Endodermal cell (in vitro differentiated cells): ENCODE measurements at regions not wholly inside any gene's neighbourhood (a gene's known extent, or its start where the extent isn't known, plus 50 kb on each side); places are given as distances from the start of the nearest gene placed in this dataset.
"Not testable (repeated sequence)": the region's sequence is repeated elsewhere in the genome, so short reads cannot be mapped to it uniquely, and the experiment has no call there.

Experiments used
- DNase-seq: peaks from one replicate; pipeline ENCODE4 v3.0.0-alpha.2; 2017
- H3K27ac ChIP-seq: 2 replicates; pipeline ENCODE4 v1.5.1; 2013; ENCODE audit warnings: mild to moderate bottlenecking, low read depth, low read length, moderate library complexity
- H3K27me3 ChIP-seq: 2 replicates; pipeline ENCODE4 v1.6.1; 2013; ENCODE audit warnings: mild to moderate bottlenecking, low read length, moderate library complexity; ENCODE audit not compliant: insufficient read depth, control insufficient read depth, poor library complexity, severe bottlenecking
- H3K36me3 ChIP-seq: 2 replicates; pipeline ENCODE4 v1.7.0; 2013; ENCODE audit warnings: mild to moderate bottlenecking, low read length, moderate library complexity; ENCODE audit not compliant: control insufficient read depth, insufficient read depth
- H3K4me1 ChIP-seq: one replicate; pipeline ENCODE4 v1.7.0; 2013; ENCODE audit warnings: low read length; ENCODE audit not compliant: control insufficient read depth, insufficient read depth
- H3K4me3 ChIP-seq: 2 replicates; pipeline ENCODE4 v1.5.1; 2013; ENCODE audit warnings: mild to moderate bottlenecking, low read length, moderate library complexity
- H3K9ac ChIP-seq: 2 replicates; pipeline ENCODE4 v1.6.1; 2013; ENCODE audit warnings: mild to moderate bottlenecking, low read length, moderate library complexity; ENCODE audit not compliant: poor library complexity, severe bottlenecking; ENCODE audit errors: extremely low read depth
- H3K9me3 ChIP-seq: 2 replicates; pipeline ENCODE4 v1.6.1; 2013; ENCODE audit warnings: mild to moderate bottlenecking, low read length, moderate library complexity; ENCODE audit not compliant: control insufficient read depth
- H3K27ac Mint-ChIP-seq: 2 replicates; pipeline ENCODE4 v1.8.0; 2020; ENCODE audit warnings: mixed read lengths
- H3K27me3 Mint-ChIP-seq: 2 replicates; pipeline ENCODE4 v1.8.0; 2021; ENCODE audit warnings: mild to moderate bottlenecking, mixed read lengths; ENCODE audit not compliant: insufficient read depth
- H3K36me3 Mint-ChIP-seq: 2 replicates; pipeline ENCODE4 v1.8.0; 2020; ENCODE audit warnings: low read depth, mixed read lengths
- H3K4me1 Mint-ChIP-seq: 2 replicates; pipeline ENCODE4 v1.8.0; 2020; ENCODE audit warnings: mixed read lengths
- H3K4me3 Mint-ChIP-seq: 2 replicates; pipeline ENCODE4 v1.8.0; 2020; ENCODE audit warnings: mild to moderate bottlenecking, moderate library complexity, mixed read lengths
- H3K9me3 Mint-ChIP-seq: 2 replicates; pipeline ENCODE4 v1.8.0; 2020; ENCODE audit warnings: mild to moderate bottlenecking, mixed read lengths
- CTCF ChIP-seq: fragments of 200-600 bp; sonication (generic); conservative IDR thresholded peaks from 2 replicates; pipeline ENCODE4 v1.5.0; 2021; ENCODE audit warnings: antibody characterized with exemption, mild to moderate bottlenecking
- WGBS, 2 experiments: methylation state at CpG; one replicate each; pipeline versions ENCODE4 v1.1.5 to v1.1.7; 2013; ENCODE audit warnings: missing lambda C conversion rate in 2 of 2, mixed read lengths in 1 of 2; ENCODE audit not compliant: insufficient coverage in 1 of 2, insufficient read length in 1 of 2; 5-methylcytosine and 5-hydroxymethylcytosine counted together

GRCh38 chr6:76835293-76835692, 628.0 kb downstream of the HTR1B start:
- Mint-ChIP-seq H3K4me3 (no peak overlapping the region), H3K9me3 (no peaks in the 10 kb centered on the region), H3K27ac (no peak overlapping the region), H3K27me3 (peaks cover 3% of the 10 kb centered on the region), H3K36me3 (no peaks in the 10 kb centered on the region), H3K4me1 (peaks cover 20% of the 10 kb centered on the region)
- no peak for DNase-seq
- no peaks in the 10 kb centered on the region for H3K36me3 ChIP-seq
- H3K4me3 ChIP-seq: no peak overlapping the region
- no peak overlapping the region for H3K9ac ChIP-seq
- H3K27me3 ChIP-seq: no peaks in the 10 kb centered on the region
- WGBS, 2 experiments: 0% methylated on average over 1 of the region's 1 CpG; no CpG with 5 or more reads in 1 of the 2 experiments
- TF ChIP-seq CTCF: no peak
- no peak overlapping the region for H3K27ac ChIP-seq
- peaks cover 4% of the 10 kb centered on the region for H3K4me1 ChIP-seq
- no peaks in the 10 kb centered on the region for H3K9me3 ChIP-seq

GRCh38 chr6:76834399-76834798, 628.9 kb downstream of the HTR1B start:
- H3K4me1 Mint-ChIP-seq: peaks cover 18% of the 10 kb centered on the region
- H3K36me3 Mint-ChIP-seq: no peaks in the 10 kb centered on the region
- DNase-seq: no peak
- no peak for TF ChIP-seq CTCF
- Histone ChIP-seq H3K27me3 (no peaks in the 10 kb centered on the region), H3K27ac (no peak overlapping the region), H3K4me1 (peaks cover 4% of the 10 kb centered on the region), H3K9me3 (peaks cover 1% of the 10 kb centered on the region), H3K4me3 (no peak overlapping the region), H3K36me3 (no peaks in the 10 kb centered on the region), H3K9ac (no peak overlapping the region)
- H3K27ac Mint-ChIP-seq: no peak overlapping the region
- peaks cover 2% of the 10 kb centered on the region for H3K9me3 Mint-ChIP-seq
- H3K27me3 Mint-ChIP-seq: peaks cover 3% of the 10 kb centered on the region
- no peak overlapping the region for H3K4me3 Mint-ChIP-seq

GRCh38 chr6:76831299-76831698, 632.0 kb downstream of the HTR1B start:
- peaks cover 14% of the 10 kb centered on the region for H3K9me3 Mint-ChIP-seq
- no peak for TF ChIP-seq CTCF
- H3K36me3 Mint-ChIP-seq: no peaks in the 10 kb centered on the region
- no peaks in the 10 kb centered on the region for H3K4me1 ChIP-seq
- no peak overlapping the region for H3K27ac ChIP-seq
- no peak overlapping the region for H3K4me3 ChIP-seq
- no peaks in the 10 kb centered on the region for H3K27me3 Mint-ChIP-seq
- no peak overlapping the region for H3K27ac Mint-ChIP-seq
- 63 to 94% methylated on average over 2 to 3 of the region's 3 CpGs for WGBS, 2 experiments
- H3K4me1 Mint-ChIP-seq: peaks cover 7% of the 10 kb centered on the region
- H3K36me3 ChIP-seq: no peaks in the 10 kb centered on the region
- no peak overlapping the region for H3K4me3 Mint-ChIP-seq
- peaks cover 6% of the 10 kb centered on the region for H3K9me3 ChIP-seq
- no peaks in the 10 kb centered on the region for H3K27me3 ChIP-seq
- H3K9ac ChIP-seq: no peak overlapping the region
- DNase-seq: no peak

- Mint-ChIP-seq H3K36me3 (peaks cover 10% of the 10 kb centered on the region), H3K9me3 (peaks cover 42% of the 10 kb centered on the region)
- DNase-seq, H3K27me3 ChIP-seq, H3K27ac ChIP-seq, H3K4me3 ChIP-seq, H3K27me3 Mint-ChIP-seq, H3K27ac Mint-ChIP-seq, H3K4me1 ChIP-seq, H3K9ac ChIP-seq, H3K4me3 Mint-ChIP-seq, H3K36me3 ChIP-seq, H3K4me1 Mint-ChIP-seq: not testable (repeated sequence)
- 88 to 94% methylated on average over 5 to 6 of the region's 6 CpGs for WGBS, 2 experiments
- peaks cover 26% of the 10 kb centered on the region for H3K9me3 ChIP-seq
Measured at GRCh38 chr6:76823578-76823977, 639.7 kb downstream of the HTR1B start.
